Fibroblast of pulmonary artery (primary cell): ENCODE measurements at regions not wholly inside any gene's neighbourhood (a gene's known extent, or its start where the extent isn't known, plus 50 kb on each side); places are given as distances from the start of the nearest gene placed in this dataset.

Source experiments
- DNase-seq: peaks from one replicate; pipeline ENCODE4 v3.0.0-alpha.2; 2010; ENCODE audit warnings: low read depth
- H3K4me3 ChIP-seq: replicated peaks from 2 replicates; pipeline ENCODE4 v1.5.1; 2011; ENCODE audit warnings: low read depth, mild to moderate bottlenecking, control low read depth, low read length, moderate library complexity
- CTCF ChIP-seq: IDR thresholded peaks from 2 replicates; pipeline ENCODE4 v1.5.1; 2011; ENCODE audit warnings: mild to moderate bottlenecking, control low read depth, low read length, inconsistent platforms; ENCODE audit errors: missing control alignments

GRCh38 chr13:65468628-65469027 lies 1761.5 kb downstream of the PCDH9 start:
- no peak overlapping the region for H3K4me3 ChIP-seq
- peak; percentile 73 for DNase-seq
- TF ChIP-seq CTCF, result no peak

- peak; percentile 27 for DNase-seq
- no peak for TF ChIP-seq CTCF
These were observed 1768.5 kb downstream of the PCDH9 start for GRCh38 chr13:65461590-65461989.

GRCh38 chr13:65460136-65460535 lies 1770.0 kb downstream of the PCDH9 start:
- no peak for DNase-seq
- no peak for TF ChIP-seq CTCF
- no peak overlapping the region for H3K4me3 ChIP-seq

More at GRCh38 chr13:65461590-65461989, 1768.5 kb downstream of the PCDH9 start:
- no peak overlapping the region for H3K4me3 ChIP-seq

- H3K4me3 ChIP-seq, result no peak overlapping the region
- DNase-seq, result no peak
- no peak for TF ChIP-seq CTCF
These were observed 1773.8 kb downstream of the PCDH9 start for GRCh38 chr13:65456150-65456912.

GRCh38 chr13:65454403-65454802 lies 1775.7 kb downstream of the PCDH9 start:
- DNase-seq, result no peak
- no peak overlapping the region for H3K4me3 ChIP-seq
- TF ChIP-seq CTCF, result no peak

GRCh38 chr13:65453982-65454381 lies 1776.2 kb downstream of the PCDH9 start:
- TF ChIP-seq CTCF, result no peak
- DNase-seq, result no peak
- no peak overlapping the region for H3K4me3 ChIP-seq

- H3K4me3 ChIP-seq, result no peak overlapping the region
- TF ChIP-seq CTCF, result no peak
- DNase-seq, result no peak
These were observed 1784.8 kb downstream of the PCDH9 start for GRCh38 chr13:65445340-65445739.
